ENCODE measurements at regions not wholly inside any gene's neighbourhood (a gene's known extent, or its start where the extent isn't known, plus 50 kb on each side); places are given as distances from the start of the nearest gene placed in this dataset.

DNA sequence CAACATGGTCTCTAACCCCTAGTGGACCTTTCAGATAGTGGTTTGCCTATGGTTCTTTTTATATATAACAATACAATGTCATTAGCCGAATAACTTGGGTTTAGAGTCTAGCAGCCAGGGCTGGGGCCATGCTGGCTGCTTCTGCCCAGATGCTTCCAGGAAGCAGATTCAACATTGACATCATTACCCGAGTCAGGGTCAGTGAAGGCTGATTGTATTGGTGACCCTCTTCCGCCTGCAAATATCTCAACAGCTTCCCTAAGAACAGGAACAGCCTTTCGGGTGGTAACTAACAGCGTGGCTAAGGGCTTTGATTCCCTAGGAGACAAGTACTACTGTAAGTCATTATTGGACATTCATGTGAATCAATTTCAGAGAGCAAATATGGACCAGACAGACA is 476.4 kb downstream of the UQCRFS1 start:
- DNase-seq (ENCODE audit: low spot score), result no peak
- no peaks in the 10 kb centered on the region for H3K27me3 ChIP-seq (replicated peaks; ENCODE audit: insufficient read depth, low read depth, low read length, poor library complexity)
- no peak overlapping the region for H3K4me3 ChIP-seq (ENCODE audit: low read depth, low read length, poor library complexity, severe bottlenecking)
- H3K36me3 ChIP-seq (ENCODE audit: insufficient read depth, low read length, poor library complexity, severe bottlenecking), result no peaks in the 10 kb centered on the region
- H3K4me1 ChIP-seq (ENCODE audit: insufficient read depth, low read length, poor library complexity, severe bottlenecking), result no peaks in the 10 kb centered on the region
- intact Hi-C loops (cut with micrococcal nuclease; ENCODE audit: unreplicated experiment), result loop anchor here (5.0 kb wide), 1 partner anchor 141 kb away; no protein-coding TSS in a partner anchor
- ChIA-PET POLR2A (ENCODE audit: low non-redundant PET) (no interaction called here), CTCF (no interaction called here)
- no peak overlapping the region for H3K27ac ChIP-seq (ENCODE audit: low read depth, low read length, poor library complexity, severe bottlenecking)
- H3K9me3 ChIP-seq (ENCODE audit: low read depth, low read length, poor library complexity, severe bottlenecking), result peaks cover 15% of the 10 kb centered on the region
- TF ChIP-seq CTCF (conservative IDR thresholded peaks at IDR 0.05; ENCODE audit: low read depth, low read length), result no peak
- BruUV-seq (replicated peaks), result no TSS peak

GRCh38 chr19:28731577-28731976 is 481.4 kb downstream of the UQCRFS1 start:
- POLR2A ChIA-PET (ENCODE audit: low non-redundant PET), result no interaction called here
- Histone ChIP-seq H3K27me3 (replicated peaks; ENCODE audit: insufficient read depth, low read depth, low read length, poor library complexity) (no peaks in the 10 kb centered on the region), H3K36me3 (ENCODE audit: insufficient read depth, low read length, poor library complexity, severe bottlenecking) (no peaks in the 10 kb centered on the region), H3K9me3 (ENCODE audit: low read depth, low read length, poor library complexity, severe bottlenecking) (peaks cover 13% of the 10 kb centered on the region), H3K4me3 (ENCODE audit: low read depth, low read length, poor library complexity, severe bottlenecking) (no peak overlapping the region), H3K4me1 (ENCODE audit: insufficient read depth, low read length, poor library complexity, severe bottlenecking) (no peaks in the 10 kb centered on the region), H3K27ac (ENCODE audit: low read depth, low read length, poor library complexity, severe bottlenecking) (no peak overlapping the region)
- no TSS peak for BruUV-seq (replicated peaks)
- TF ChIP-seq CTCF (conservative IDR thresholded peaks at IDR 0.05; ENCODE audit: low read depth, low read length) (no peak), EZH2 (IDR thresholded peaks at IDR 0.05; ENCODE audit: borderline replicate concordance, low read depth, low read length, poor library complexity, severe bottlenecking) (no peak)
- CTCF ChIA-PET, result no interaction called here
- no peak for DNase-seq (ENCODE audit: low spot score)
- intact Hi-C loops (cut with micrococcal nuclease; ENCODE audit: unreplicated experiment), result no loop called here

GRCh38 chr19:28730791-28731512 is 482.0 kb downstream of the UQCRFS1 start:
- no peaks in the 10 kb centered on the region for H3K36me3 ChIP-seq (ENCODE audit: insufficient read depth, low read length, poor library complexity, severe bottlenecking)
- no peak for DNase-seq (ENCODE audit: low spot score)
- H3K9me3 ChIP-seq (ENCODE audit: low read depth, low read length, poor library complexity, severe bottlenecking), result peaks cover 10% of the 10 kb centered on the region
- BruUV-seq (replicated peaks), result no TSS peak
- H3K27ac ChIP-seq (ENCODE audit: low read depth, low read length, poor library complexity, severe bottlenecking), result no peak overlapping the region
- no peaks in the 10 kb centered on the region for H3K4me1 ChIP-seq (ENCODE audit: insufficient read depth, low read length, poor library complexity, severe bottlenecking)
- no peaks in the 10 kb centered on the region for H3K27me3 ChIP-seq (replicated peaks; ENCODE audit: insufficient read depth, low read depth, low read length, poor library complexity)
- no peak for TF ChIP-seq EZH2 (IDR thresholded peaks at IDR 0.05; ENCODE audit: borderline replicate concordance, low read depth, low read length, poor library complexity, severe bottlenecking)
- no peak for TF ChIP-seq CTCF (conservative IDR thresholded peaks at IDR 0.05; ENCODE audit: low read depth, low read length)
- POLR2A ChIA-PET (ENCODE audit: low non-redundant PET), result no interaction called here
- CTCF ChIA-PET, result no interaction called here
- no peak overlapping the region for H3K4me3 ChIP-seq (ENCODE audit: low read depth, low read length, poor library complexity, severe bottlenecking)
- intact Hi-C loops (cut with micrococcal nuclease; ENCODE audit: unreplicated experiment), result no loop called here
